Stimulated activated CD4-positive, alpha-beta T cell treated with anti-CD3 and anti-CD28 coated beads, Interleukin-15, amount 100 ng/mL, for 24 hours (primary cell): ENCODE measurements at regions not wholly inside any gene's neighbourhood (a gene's known extent, or its start where the extent isn't known, plus 50 kb on each side); places are given as distances from the start of the nearest gene placed in this dataset.
A peak's percentile ranks its signal among the peaks of the same experiment; 100 is the strongest.
"Not testable (repeated sequence)": the region's sequence is repeated elsewhere in the genome, so short reads cannot be mapped to it uniquely, and the experiment has no call there.

Experiments
- DNase-seq: peaks from one replicate; pipeline ENCODE4 v3.0.0-alpha.2; 2020

DNA sequence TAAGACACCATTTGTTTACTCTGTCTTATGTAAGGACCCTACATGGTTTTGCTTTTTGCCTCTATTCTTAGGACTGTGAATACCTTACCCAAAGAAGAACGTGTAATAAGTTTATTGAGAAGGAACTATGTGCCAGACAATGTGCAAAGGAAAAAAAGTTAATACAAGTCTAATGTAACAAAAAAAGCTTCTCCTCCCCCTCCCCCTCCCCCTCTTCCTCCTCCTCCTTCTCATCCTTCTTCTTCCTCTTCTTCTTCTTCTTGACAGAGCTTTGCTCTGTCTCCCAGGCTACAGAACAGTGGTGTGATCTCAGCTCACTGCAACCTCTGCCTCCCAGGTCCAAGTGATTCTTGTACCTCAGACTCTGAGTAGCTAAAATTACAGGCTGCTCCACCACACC lies 50.9 kb upstream of the MITF start:
- no peak for DNase-seq

DNA sequence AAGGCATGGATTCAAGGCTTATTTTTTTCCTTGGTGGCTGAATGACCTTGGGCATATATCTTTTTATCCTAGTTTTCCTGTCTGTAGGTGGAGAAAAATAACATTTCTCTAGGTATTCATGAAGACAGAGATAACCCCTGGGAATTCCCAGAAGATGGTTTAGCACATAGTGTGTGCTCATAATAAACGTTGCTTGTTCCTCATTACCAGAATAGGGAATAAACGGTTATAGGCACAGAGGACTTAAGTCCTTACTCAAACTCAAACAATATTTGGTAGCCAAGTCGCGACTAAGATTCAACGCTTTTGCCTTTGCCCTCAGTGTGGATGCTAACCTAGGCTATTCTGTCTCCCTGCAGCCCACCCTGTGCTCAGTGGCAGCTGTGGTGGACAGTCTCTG lies 51.6 kb upstream of the MITF start:
- no peak for DNase-seq

- no peak for DNase-seq
These were observed 53.2 kb upstream of the MITF start for GRCh38 chr3:69686056-69686455.

DNA sequence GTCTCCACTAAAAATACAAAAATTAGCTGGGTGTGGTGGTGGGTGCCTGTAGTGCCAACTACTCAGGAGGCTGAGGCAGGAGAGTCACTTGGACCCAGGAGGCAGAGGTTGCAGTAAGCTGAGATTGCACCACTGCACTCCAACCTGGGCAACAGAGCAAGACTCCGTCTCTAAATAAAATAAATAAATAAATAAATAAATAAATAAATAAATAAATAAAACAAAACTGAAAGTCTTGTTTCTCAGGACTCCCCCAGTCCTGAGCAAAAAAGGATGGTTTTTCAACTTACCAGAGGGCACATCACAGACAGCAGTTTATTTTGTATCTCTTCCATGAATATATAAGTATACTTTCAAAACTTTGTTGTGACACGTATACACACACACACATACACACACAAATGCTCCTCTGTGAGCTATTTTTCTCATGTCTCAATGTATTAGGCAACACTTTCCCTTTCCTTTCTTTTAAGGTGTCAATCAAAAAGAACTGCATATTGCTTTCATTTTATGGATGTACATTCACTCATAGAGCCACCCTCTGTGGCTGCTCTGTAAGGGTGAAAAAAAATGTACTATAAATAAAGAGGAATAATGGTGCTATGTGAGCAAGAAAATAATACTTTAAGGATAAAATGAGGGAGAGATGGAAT lies 54.8 kb upstream of the MITF start:
- DNase-seq = no peak

GRCh38 chr3:69683082-69683806 lies 56.0 kb upstream of the MITF start:
- DNase-seq = no peak

DNA sequence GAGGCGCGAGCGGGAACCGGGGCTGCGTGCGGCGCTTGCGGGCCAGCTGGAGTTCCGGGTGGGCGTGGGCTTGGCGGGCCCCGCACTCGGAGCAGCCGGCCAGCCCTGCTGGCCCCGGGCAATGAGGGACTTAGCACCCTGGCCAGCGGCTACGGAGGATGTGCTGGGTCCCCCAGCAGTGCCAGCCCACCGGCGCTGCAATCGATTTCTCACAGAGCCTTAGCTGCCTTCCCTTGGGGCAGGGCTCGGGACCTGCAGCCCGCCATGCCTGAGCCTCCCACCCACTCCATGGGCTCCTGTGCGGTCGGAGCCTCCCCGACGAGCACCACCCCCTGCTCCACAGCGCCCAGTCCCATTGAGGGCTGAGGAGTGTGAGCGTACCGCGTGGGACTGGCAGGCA lies 61.8 kb upstream of the MITF start:
- DNase-seq = not testable (repeated sequence)

DNA sequence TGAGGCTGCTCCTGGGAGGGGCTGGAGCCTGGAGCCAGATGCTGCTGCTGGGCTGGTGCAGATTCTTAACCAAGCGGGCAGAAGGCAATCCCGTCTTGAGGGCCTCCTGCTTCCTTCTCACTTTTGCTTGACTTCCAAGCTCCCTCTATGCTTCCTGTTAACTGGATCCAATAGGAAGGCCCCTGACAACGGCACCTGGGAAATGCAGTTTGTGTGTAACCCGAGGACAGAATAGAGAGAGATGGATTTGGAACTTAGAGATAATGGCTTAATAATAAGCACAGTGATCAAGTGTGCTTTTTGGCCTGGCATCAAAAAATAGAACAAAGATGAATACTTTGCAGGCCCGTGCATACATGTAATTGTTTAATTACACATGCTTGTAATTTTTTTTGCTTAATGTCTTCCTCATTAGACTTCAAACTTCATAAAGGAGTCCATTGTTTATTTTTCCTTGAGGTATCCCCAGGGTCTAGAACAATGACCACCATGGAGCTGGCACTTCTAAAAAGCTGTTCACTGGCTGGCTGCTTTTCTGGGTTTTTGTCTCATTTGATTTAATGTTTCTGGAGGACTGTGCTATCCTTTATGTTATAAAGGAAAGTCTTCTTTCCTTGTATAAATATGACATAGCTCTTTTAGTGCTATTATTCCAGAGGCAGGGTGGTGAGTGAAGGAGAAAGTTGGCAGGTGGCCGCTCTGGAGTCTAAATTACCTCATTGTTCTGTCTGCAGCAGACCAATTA lies 63.3 kb upstream of the MITF start:
- DNase-seq = no peak

DNA sequence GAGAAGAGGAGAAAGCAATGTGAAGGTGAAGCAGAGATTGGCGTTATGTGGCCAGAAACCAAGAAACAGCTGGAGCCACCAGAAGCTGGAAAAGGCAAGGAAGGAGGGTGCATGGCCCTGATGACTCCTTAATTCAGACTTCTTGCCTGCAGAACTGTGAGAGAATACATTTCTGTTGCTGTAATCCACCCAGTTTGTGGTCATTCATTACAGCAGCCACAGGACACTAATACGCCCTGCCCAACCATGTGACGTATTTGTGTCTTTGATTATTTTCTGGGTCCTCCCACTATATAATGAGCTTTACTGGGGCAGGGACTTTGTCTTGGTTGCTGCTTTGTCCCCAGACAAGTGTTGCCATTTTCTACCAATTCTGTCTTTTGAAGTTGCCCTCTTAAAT lies 64.5 kb upstream of the MITF start:
- no peak for DNase-seq

DNA sequence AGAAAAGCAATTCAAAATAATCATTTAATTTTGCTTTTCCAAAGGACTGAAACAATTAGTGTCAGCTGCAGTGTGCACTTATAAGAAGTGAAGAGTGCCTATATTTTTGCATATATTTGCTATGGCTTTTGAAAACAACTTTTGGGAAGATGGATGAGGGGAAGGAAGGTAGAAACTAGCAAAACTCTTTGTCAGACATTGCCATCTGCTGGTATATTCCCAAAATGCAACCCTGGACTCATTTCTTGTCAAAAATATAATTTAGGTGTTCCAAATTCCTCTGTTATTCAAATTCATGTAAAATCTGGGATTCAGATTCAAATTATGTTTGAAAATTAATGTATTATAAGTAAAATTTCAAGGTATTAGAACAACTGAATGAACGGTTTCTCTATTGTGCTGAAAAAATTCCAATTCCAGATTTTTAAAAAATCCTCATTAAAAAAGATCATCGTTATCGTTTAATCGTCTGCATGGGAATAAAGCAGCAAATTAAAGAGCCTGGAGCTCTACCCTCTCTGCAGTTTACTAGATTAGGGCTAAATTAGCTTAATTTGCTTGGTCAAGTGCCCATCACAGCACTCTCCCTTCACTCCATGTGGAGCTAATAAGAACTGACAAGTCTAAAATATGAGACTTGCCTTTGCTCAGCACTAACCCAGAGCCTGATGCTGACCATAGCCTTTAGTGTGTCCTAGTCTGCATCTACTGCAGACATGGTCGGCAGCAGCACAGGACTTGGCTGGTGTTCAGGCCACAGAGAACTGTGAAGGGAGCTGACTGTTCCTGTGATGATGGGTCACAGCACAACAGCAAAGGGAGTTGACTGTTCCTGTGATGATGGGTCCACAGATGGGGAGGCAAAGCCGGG lies 67.9 kb upstream of the MITF start:
- peak; percentile 7 for DNase-seq

- DNase-seq = no peak
These were observed 70.2 kb upstream of the MITF start for GRCh38 chr3:69669070-69669469.

- DNase-seq = no peak
These were observed 74.1 kb upstream of the MITF start for GRCh38 chr3:69665026-69665737.

- no peak for DNase-seq
These were observed 78.6 kb upstream of the MITF start for GRCh38 chr3:69660631-69661030.

DNA sequence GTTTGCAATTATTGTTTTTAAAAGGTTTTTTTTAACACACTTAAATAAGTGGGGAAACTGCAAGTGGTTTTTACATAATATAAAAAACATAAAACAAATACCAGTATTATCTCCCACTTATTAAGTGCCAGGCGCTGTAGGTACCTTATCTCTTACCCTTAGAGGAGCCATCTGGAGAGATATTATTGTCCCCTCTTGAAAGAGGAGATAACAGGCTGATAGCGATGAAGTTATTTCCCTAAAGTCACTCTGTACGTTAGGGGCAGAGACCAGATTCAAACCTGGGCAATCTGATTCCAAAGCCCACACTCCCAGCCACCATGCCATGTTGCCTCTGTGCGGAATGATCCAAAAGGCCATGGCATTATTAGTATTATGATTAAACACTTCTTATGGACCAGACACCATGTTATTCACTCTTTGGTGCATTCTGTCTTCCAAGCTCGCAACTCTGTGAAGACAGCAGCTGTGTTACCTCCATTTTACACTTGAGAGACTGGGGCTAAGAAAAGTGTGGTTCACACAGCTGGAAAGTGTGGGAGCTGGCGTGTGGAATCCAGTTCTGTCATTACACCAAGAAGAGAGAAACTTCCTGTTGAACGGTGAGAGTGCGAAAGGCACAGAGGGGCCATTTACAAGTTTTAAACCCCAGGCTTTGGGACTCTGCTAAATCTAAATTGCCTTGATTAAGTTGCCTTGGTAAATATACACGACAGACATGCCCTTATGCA lies 79.9 kb upstream of the MITF start:
- no peak for DNase-seq

- DNase-seq = no peak
These were observed 80.6 kb upstream of the MITF start for GRCh38 chr3:69658514-69659140.

DNA sequence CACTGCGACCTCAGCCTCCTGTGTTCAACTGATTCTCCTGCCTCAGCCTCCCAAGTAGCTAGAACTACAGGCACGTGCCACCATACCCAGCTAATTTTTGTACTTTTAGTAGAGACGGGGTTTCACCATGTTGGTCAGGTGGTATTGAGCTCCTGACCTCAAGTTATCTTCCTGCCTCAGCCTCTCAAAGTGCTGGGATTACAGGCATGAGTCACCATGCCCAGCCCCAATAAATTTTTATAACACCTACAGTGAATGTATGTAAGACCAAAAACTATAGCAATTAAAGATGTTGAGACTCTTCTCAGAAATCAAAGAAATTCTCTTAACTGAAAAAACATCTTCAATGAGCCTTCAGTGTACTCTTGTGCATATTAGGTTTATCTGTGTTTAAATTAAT lies 82.2 kb upstream of the MITF start:
- DNase-seq = not testable (repeated sequence)

GRCh38 chr3:69651765-69652164 lies 87.5 kb upstream of the MITF start:
- DNase-seq = no peak

- DNase-seq = no peak
These were observed 89.2 kb upstream of the MITF start for GRCh38 chr3:69650066-69650419.

DNA sequence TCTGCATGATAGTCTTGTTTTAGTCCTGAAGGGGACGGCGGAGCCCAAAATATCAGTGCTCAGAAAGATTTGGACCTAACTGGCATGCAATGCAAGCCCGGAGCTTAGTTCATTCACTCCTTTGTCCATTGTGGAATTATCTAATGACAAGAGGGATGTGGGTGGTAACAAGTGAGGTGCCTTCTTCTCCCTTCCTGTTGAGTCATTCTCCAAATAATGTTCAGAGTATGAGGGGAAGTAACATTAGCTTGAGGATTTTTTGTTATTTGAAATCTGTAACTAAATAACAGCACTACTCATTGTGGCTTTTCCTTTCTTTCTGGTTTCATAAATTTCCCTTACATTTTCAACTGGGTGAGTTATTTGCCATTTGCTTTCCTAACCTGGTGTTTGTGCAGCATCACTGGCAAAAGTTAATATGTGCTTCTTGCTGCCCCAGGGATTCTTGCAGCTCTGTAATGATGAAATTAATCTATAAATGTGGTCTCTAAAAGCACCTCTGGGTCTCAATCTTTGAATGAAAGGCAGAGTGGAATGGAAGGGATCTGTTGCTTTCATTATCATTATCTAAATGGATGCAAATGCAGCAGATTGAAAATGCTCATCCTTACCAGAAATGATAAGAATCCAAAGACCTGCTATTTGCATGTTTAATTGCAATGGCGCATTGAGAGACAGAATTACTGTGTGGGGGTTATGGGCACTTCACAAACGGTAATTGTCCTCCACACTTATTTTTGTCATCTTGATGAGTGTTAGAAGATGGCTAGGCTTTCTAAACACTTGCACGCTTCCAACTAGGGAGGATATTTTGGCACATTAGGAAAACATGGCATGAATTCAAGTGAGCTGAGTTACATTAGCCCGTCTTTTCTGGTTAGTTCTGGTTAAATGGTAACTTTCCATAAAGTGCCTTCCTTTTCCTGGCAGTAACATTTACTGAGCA lies 89.9 kb upstream of the MITF start:
- no peak for DNase-seq

GRCh38 chr3:69648126-69648525 lies 91.1 kb upstream of the MITF start:
- DNase-seq = no peak

GRCh38 chr3:69647511-69648110 lies 91.7 kb upstream of the MITF start:
- no peak for DNase-seq
